ENCODE measurements at regions not wholly inside any gene's neighbourhood (a gene's known extent, or its start where the extent isn't known, plus 50 kb on each side); places are given as distances from the start of the nearest gene placed in this dataset.
"Not testable (repeated sequence)": the region's sequence is repeated elsewhere in the genome, so short reads cannot be mapped to it uniquely, and the experiment has no call there.

- DNase-seq (ENCODE audit: extremely low read depth, low read depth), result no peak
- TF ChIP-seq CTCF (IDR thresholded peaks at IDR 0.05; ENCODE audit: low read depth, low read length), result no peak
These were observed 552.4 kb upstream of the CDH2 start for GRCh38 chr18:28729321-28729720.

DNA sequence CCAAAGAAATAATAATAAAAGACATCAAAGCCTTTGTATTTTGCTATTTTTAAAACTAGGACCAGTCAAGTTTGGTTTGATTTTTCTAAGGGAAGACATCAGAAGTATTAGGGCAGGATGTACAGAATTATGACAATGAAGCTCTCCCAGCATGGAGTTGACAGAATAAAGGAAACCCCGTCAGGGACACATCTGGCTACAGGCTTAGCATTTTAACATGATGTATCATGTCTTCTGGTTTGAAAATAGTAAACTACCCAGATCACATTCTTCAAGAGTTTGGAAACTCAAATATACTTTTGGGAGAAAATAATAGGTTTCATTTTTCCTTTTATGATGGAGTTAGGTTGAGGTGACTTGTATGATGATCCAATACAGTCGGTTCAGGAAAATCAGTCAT is 552.0 kb upstream of the CDH2 start:
- DNase-seq (ENCODE audit: extremely low read depth, low read depth), result no peak
- TF ChIP-seq CTCF (IDR thresholded peaks at IDR 0.05; ENCODE audit: low read depth, low read length), result no peak

DNA sequence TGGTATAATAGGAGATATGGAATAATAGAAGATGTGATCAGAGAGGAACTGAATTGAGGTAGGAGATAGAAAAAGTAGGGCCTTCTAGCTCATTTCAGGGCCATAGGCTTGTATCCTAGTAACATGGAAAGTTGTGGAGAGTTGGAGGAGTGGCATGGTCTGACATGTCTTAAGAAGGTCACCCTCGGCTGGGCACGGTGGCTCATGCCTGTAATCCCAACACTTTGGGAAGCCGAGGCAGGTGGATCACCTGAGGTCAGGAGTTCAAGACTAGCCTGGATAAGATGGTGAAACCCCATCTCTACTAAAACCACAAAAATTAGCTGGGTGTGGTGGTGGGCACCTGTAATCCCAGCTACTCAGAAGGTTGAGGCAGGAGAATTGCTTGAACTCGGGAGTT is 550.3 kb upstream of the CDH2 start:
- DNase-seq (ENCODE audit: extremely low read depth, low read depth), result not testable (repeated sequence)

DNA sequence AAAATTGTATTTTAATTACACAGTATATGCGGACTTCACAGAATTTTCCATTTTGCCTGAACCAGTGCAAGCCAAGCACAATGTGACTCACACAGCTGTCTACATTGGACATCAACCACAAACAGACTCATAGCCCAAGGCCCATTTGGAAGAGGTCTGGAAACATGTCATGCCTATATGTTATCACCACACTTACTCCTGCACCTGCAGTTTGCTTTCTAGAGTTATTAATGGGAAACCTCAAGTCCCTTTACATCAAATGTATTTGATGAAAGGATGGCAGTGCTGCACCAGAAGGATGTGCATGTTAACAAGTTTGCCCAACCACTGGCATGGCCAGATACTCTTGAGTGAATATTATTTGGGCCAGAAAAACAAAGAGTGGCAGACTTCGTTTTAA is 548.9 kb upstream of the CDH2 start:
- DNase-seq (ENCODE audit: extremely low read depth, low read depth), result no peak
- no peak for TF ChIP-seq CTCF (IDR thresholded peaks at IDR 0.05; ENCODE audit: low read depth, low read length)

DNA sequence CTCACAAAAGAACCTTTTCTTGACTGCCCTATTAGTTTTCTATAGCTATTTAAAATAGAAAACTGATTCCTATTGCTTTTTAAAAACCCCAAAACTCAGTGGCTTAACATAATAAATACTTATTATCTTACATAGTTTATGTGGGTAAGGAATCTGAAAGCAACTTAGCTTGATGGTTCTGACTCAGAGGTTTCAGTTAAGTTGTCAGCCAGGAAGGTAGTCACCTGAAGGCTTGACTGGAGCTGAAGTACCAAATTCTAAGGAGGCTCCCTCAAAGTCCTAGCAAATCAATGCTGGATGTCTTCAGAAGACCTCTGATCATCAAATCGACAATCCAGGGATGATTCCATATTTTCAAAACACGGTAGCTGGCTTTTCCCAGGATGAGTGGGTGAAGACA is 546.6 kb upstream of the CDH2 start:
- DNase-seq (ENCODE audit: extremely low read depth, low read depth), result no peak
- TF ChIP-seq CTCF (IDR thresholded peaks at IDR 0.05; ENCODE audit: low read depth, low read length), result no peak

- TF ChIP-seq CTCF (IDR thresholded peaks at IDR 0.05; ENCODE audit: low read depth, low read length), result no peak
- no peak for DNase-seq (ENCODE audit: extremely low read depth, low read depth)
These were observed 541.8 kb upstream of the CDH2 start for GRCh38 chr18:28718696-28719095.

DNA sequence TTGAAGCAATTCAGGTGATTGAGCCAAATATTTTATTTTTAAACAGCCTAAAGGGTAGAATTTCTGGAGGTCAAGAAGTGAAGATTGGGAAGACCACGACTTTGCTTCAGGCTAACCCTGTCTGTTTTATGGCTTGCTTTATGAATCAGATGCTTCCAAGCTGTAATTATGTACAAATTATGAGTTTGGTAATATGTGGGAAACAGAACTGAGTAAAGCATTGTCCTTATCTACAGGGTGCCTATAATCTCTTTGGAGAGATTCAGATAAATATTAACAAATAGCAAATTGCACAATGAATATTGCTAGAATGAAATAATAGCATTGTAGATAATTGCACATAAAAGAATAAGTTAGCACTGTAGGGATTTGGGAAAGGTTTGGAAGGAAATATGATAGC is 539.4 kb upstream of the CDH2 start:
- TF ChIP-seq CTCF (IDR thresholded peaks at IDR 0.05; ENCODE audit: low read depth, low read length), result no peak
- DNase-seq (ENCODE audit: extremely low read depth, low read depth), result no peak

DNA sequence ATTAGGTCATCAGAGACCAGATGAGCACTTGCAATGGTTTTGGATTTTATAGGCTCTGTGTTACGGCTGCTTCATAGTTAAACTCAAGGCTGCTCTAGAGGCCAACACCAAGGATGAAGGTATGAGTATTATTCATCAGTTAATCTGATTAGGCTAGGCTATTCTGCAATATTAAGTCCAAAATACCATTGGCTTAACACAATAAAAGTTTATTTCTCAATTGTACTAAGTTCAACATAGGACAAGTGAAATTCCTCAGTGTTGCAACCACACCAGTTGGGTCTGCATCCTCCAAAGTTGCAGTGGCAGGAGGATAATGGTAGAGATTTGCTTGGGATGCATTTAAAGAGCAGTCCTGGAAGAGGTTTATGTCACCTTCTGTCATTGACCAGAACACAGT is 538.3 kb upstream of the CDH2 start:
- no peak for DNase-seq (ENCODE audit: extremely low read depth, low read depth)
- no peak for TF ChIP-seq CTCF (IDR thresholded peaks at IDR 0.05; ENCODE audit: low read depth, low read length)
